ENCODE measurements at regions not wholly inside any gene's neighbourhood (a gene's known extent, or its start where the extent isn't known, plus 50 kb on each side); places are given as distances from the start of the nearest gene placed in this dataset.

DNA sequence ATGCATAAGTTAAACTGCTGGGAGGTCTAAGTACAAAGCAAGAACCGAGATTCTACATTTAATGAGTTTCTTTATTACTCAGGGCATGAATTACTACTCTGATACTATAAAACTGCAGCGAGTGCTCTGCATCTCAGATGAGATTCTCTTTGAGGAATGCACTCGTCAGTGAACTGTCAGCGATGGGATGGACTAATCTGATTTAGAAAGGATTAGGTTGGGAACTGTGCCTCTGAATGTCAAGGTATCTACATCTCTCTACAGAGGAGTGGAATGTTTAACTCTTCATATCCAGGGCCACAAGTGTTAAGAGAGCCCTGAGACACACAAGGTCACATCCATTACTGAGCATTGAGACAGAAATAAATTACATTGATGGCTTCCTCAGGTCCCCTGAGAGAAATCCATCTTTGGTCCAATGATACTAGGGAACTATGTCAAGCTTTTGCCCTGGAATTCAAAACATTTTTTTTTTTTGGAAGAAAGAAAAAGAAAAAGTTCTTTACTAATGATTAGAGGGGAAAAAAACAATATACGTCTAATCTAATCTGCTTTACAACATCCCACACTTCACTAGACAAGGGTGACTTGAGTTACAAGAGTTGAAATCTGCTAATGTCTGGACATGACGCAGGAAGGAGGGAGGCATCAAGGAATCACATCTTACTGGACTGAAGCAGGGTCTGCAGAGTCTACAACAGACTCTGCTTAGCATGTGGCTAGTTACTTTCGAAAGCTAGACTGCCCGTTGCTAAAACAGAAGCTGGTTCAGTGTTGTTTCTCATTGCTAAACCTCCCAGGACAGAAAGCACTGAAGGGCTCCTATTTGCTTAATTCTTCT lies 270.0 kb upstream of the TLE4 start:
- no peak for TF ChIP-seq CTCF (IDR thresholded peaks at IDR 0.05; ENCODE audit: low read depth, low read length)
- H3K4me3 ChIP-seq (ENCODE audit: low read depth, low read length) = no peak overlapping the region

GRCh38 chr9:79302569-79302968 lies 269.2 kb upstream of the TLE4 start:
- TF ChIP-seq CTCF (IDR thresholded peaks at IDR 0.05; ENCODE audit: low read depth, low read length) = no peak
- no peak overlapping the region for H3K4me3 ChIP-seq (ENCODE audit: low read depth, low read length)

DNA sequence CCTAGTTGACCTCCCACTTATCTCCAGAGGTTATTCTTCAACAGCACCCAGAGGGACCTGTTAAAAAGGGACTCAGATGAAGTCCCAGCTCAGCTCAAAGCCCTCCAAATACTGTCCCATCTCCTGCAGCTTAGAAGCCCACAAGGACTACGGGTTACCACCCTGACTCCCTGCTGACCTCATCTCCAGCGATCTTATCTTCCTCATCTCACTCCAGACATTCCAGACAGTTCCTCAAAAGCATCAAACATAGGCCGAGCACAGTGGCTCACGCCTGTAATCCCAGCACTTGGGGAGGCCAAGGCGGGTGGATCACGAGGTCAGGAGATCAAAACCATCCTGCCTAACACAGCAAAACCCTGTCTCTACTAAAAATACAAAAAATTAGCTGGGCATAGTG lies 263.8 kb upstream of the TLE4 start:
- H3K4me3 ChIP-seq (ENCODE audit: low read depth, low read length) = no peak overlapping the region
- TF ChIP-seq CTCF (IDR thresholded peaks at IDR 0.05; ENCODE audit: low read depth, low read length) = no peak

DNA sequence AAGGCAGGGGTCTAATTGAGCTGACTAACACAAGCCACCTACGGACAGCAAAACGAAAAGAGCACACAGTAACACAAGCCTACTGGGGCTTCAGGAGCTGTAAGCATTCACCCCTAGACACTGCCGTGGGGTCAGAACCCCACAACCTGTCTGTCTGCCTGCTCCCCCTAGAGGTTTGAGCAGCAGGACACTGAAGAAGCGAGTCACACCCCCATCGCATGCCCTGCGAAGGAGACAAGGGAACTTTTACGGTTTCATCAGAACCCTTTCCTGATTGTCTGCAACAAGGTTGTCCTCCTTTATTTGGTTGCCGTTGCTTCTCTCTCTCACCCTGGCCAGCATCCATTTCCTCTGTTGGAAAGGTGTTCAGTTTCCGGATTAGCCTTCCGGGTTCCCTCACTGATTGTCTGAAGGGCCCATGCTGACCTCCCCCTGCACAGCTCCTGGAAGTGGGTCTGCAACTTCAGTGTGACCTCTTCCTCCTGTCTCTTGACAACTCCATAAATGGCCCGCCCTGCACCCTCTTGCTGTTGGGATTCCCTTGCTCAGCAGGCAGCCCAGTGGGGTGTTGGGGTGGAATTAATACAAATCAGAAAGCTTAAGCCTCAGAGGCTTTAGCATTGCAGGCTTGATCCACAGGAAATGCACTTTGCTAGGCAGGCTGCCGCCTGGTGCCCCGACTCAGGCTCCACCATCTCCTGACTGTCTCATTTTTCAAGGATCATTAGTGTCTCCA lies 258.9 kb upstream of the TLE4 start:
- no peak for TF ChIP-seq CTCF (IDR thresholded peaks at IDR 0.05; ENCODE audit: low read depth, low read length)
- no peak overlapping the region for H3K4me3 ChIP-seq (ENCODE audit: low read depth, low read length)

DNA sequence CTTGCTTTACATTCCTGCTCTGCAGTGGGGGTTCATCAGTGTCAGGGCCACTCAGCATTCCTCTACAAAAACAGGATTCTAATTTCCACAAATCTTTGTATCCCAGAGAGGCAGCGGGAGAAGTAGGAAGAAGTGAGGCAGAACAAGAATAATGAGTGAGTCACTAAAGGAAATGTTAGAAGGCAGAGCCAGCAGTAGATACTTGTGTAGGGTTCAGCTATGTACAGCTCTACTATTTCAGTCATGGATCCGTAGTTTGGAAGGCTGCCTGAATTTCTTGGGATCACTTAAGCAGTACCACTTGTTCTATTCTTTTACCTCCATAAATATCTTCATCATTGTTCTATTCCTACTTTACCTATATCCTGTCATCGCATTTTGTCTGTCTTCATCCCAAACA lies 246.3 kb upstream of the TLE4 start:
- TF ChIP-seq CTCF (IDR thresholded peaks at IDR 0.05; ENCODE audit: low read depth, low read length) = no peak
- no peak overlapping the region for H3K4me3 ChIP-seq (ENCODE audit: low read depth, low read length)

DNA sequence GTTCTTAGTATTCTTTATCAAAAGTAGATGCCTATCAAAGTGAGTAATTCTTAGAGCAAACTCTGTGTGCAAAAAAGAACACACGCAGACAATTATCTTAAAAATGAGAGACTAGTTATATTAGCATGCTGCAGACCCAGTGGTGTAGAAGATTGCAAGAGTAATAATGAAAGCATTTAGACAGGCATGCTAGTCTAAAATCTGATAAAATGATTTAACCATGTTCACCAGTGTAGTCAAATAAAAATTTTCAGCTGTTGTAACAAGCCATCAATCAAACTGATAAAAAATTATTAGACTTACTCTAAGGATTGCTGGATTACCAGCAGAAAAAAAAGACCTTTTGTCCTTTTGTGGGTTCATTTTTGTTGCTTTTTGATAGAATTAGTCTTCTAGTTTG lies 241.9 kb upstream of the TLE4 start:
- H3K4me3 ChIP-seq (ENCODE audit: low read depth, low read length) = no peak overlapping the region
- TF ChIP-seq CTCF (IDR thresholded peaks at IDR 0.05; ENCODE audit: low read depth, low read length) = no peak

DNA sequence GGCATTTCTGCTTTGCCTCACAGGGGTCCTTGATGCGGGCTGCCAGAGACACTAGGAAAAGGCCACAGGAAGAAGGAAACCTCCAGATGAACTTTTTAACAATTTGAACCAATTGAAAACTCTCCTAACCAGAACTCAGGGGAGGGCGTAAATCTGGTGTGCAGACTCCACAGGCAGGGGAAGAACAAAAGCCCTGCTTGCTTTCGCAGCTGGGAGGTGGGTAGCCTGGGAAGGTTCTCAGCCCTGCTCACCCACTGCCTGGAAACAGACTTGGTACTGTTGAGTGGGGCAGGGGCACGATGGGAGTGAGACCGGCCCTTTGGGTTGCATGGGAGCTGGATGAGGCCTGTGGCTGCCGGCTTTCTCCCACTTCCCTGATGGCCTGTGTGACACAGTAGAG lies 237.8 kb upstream of the TLE4 start:
- H3K4me3 ChIP-seq (ENCODE audit: low read depth, low read length) = no peak overlapping the region
- TF ChIP-seq CTCF (IDR thresholded peaks at IDR 0.05; ENCODE audit: low read depth, low read length) = no peak
